GM21423 (cell line): ENCODE measurements at regions not wholly inside any gene's neighbourhood (a gene's known extent, or its start where the extent isn't known, plus 50 kb on each side); places are given as distances from the start of the nearest gene placed in this dataset.

Source experiments
- ATAC-seq: cut with Tn5 transposase; IDR thresholded peaks from one replicate; pipeline ENCODE4 v1.9.1; 2021; ENCODE audit warnings: mild to moderate bottlenecking, moderate library complexity; ENCODE audit not compliant: unreplicated experiment

- no peak for ATAC-seq
These were observed 143.6 kb downstream of the MAFB start for GRCh38 chr20:40545478-40545877.

GRCh38 chr20:40542065-40542464, 147.0 kb downstream of the MAFB start:
- no peak for ATAC-seq

- ATAC-seq: no peak
These were observed 148.9 kb downstream of the MAFB start for GRCh38 chr20:40540166-40540565.

DNA sequence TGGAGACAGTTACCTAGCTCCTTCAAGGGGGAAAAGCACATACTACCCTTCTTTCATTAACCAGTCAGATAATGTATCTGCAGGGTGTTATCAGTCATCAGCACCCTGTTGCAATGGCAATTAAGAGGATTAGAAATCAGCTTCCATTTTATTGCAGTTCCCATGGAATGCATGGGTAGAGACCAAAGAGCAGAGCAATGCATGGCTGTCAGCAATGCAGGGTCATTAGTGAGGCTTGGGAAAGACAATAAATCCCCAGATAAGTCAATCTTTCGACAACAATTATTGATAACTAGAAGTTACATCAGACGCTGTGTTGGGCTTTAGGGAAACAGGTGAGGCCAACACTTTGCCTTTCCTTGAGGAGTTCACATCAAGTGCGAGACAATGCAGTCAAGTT, 150.9 kb downstream of the MAFB start:
- ATAC-seq: no peak

GRCh38 chr20:40536808-40537207, 152.2 kb downstream of the MAFB start:
- ATAC-seq: no peak

- no peak for ATAC-seq
These were observed 153.2 kb downstream of the MAFB start for GRCh38 chr20:40535816-40536215.

GRCh38 chr20:40532103-40532502, 156.9 kb downstream of the MAFB start:
- no peak for ATAC-seq

- ATAC-seq: no peak
These were observed 163.7 kb downstream of the MAFB start for GRCh38 chr20:40525351-40525750.

GRCh38 chr20:40524071-40524470, 165.0 kb downstream of the MAFB start:
- ATAC-seq: no peak

DNA sequence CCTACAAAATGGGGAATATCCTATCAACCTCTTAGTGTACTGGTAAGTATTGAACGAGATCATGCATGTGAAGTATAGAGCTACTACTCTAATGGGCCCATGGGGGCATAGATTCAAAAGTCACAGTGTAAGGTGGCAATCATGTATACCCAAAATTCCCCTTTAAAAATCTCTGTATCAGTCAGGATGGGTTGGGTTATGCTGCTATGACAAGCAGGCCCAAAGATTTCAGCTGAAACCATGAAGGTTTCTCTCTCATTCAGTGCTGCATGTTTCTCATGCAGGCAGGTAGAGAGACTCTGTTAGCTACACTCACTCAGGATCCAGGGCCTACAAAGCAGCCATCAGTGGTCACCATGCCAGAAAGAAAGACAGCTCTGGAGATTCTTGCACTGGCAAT, 166.6 kb downstream of the MAFB start:
- ATAC-seq: no peak

DNA sequence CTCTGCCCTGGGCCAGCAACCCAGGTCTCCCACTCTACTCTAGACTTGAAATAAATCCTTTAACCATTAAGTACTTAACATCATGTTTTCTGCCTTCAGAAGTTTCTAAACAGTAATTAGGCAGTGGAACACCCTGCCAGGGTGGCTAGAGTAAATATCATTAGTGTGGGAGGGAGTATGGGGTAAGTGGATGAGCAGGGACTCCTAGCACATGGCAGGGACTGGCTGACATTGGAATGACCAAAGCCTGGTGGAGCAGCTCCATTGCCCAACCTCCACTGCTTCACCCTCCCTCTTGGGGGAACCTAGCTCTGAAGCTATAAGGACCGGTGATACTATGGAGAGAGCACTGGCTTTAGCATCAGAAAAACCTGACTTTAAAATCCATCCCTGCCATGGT, 167.1 kb downstream of the MAFB start:
- no peak for ATAC-seq

GRCh38 chr20:40519918-40520317, 169.1 kb downstream of the MAFB start:
- no peak for ATAC-seq

GRCh38 chr20:40512994-40513393, 176.0 kb downstream of the MAFB start:
- ATAC-seq: no peak

GRCh38 chr20:40512591-40512990, 176.4 kb downstream of the MAFB start:
- ATAC-seq: no peak

- no peak for ATAC-seq
These were observed 177.6 kb downstream of the MAFB start for GRCh38 chr20:40511478-40511877.

GRCh38 chr20:40510622-40511021, 178.4 kb downstream of the MAFB start:
- no peak for ATAC-seq

- ATAC-seq: no peak
These were observed 180.2 kb downstream of the MAFB start for GRCh38 chr20:40508821-40509220.

GRCh38 chr20:40506537-40506939, 182.5 kb downstream of the MAFB start:
- no peak for ATAC-seq

DNA sequence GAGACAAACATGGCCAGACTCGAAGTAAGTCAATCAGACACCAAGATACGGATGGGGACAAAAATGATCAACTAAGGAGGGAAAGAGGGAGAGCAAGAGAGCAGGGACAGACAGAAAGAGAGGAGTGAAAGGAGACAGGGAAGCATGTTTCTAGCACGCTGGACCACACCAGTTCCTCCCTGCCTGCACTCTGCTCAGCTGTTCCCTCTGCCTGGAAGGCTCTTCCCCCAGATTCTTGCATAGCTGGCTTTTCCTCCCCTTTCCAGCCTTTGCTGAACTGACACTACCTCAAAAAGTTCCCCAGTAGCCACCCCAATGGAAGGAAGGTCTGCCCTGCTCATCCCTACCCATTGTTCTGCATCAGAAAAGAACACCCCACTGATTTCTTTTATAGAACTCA, 185.9 kb downstream of the MAFB start:
- ATAC-seq: no peak

GRCh38 chr20:40502576-40502975, 186.5 kb downstream of the MAFB start:
- ATAC-seq: no peak

- ATAC-seq: no peak
These were observed 189.6 kb downstream of the MAFB start for GRCh38 chr20:40499391-40499790.

- ATAC-seq: peak; percentile 48
These were observed 190.9 kb downstream of the MAFB start for GRCh38 chr20:40497899-40498691.

DNA sequence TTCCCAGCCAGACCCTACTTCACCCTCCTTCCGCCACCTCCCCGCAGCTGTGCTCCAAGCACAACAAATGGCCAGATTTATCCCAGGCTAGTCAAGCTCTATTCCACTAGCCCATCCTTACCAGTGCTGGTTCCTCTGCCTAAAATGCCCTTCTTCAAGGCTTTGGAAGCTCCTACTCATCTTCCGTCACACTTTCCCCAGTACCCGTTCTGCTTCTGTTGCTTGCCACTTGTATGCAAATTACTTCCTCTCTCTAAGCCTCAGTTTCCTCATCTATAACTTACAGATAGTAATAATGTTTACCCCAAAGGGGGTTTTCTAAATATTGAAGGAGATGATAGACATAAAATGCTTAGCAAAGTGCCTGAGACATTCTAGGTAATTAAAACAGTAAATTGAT, 193.1 kb downstream of the MAFB start:
- no peak for ATAC-seq
